Lower lobe of right lung (tissue), 2 donors: ENCODE measurements at regions not wholly inside any gene's neighbourhood (a gene's known extent, or its start where the extent isn't known, plus 50 kb on each side); places are given as distances from the start of the nearest gene placed in this dataset.

Experiments
- ATAC-seq, 2 donors: fragments of 200-7000 bp; cut with Tn5 transposase; one replicate each; pipeline ENCODE4 v1.9.1; 2020 to 2022; ENCODE audit warnings: mild to moderate bottlenecking in 2 of 2, moderate library complexity in 2 of 2
- DNase-seq: peaks from one replicate; pipeline ENCODE4 v3.0.0-alpha.2; 2020
- H3K27ac ChIP-seq: fragments of 200-600 bp; one replicate; pipeline ENCODE4 v1.8.0; 2022
- H3K27me3 ChIP-seq: fragments of 200-600 bp; one replicate; pipeline ENCODE4 v1.8.0; 2022; ENCODE audit warnings: low read depth
- H3K36me3 ChIP-seq: fragments of 200-600 bp; one replicate; pipeline ENCODE4 v1.8.0; 2022; ENCODE audit warnings: mild to moderate bottlenecking
- H3K4me1 ChIP-seq: fragments of 200-600 bp; one replicate; pipeline ENCODE4 v1.8.0; 2022
- H3K4me3 ChIP-seq: fragments of 200-600 bp; one replicate; pipeline ENCODE4 v1.8.0; 2022; ENCODE audit warnings: mild to moderate bottlenecking
- H3K9me3 ChIP-seq: fragments of 200-600 bp; one replicate; pipeline ENCODE4 v1.8.0; 2022
- intact Hi-C: fragments of 100-400 bp; cut with DNase I; formaldehyde crosslinking; loops from one replicate; pipeline ENCODE4 v1.11.0; 2022
- TF ChIP-seq, protein P1 (sequence below): fragments of 200-600 bp; IDR thresholded peaks from one replicate; pipeline ENCODE4 v1.8.0; 2022; ENCODE audit warnings: antibody characterized with exemption, mild to moderate bottlenecking
- donor health status: DM: no; HTN: yes; CAD: no; lungs with severe emphysema.

DNA sequence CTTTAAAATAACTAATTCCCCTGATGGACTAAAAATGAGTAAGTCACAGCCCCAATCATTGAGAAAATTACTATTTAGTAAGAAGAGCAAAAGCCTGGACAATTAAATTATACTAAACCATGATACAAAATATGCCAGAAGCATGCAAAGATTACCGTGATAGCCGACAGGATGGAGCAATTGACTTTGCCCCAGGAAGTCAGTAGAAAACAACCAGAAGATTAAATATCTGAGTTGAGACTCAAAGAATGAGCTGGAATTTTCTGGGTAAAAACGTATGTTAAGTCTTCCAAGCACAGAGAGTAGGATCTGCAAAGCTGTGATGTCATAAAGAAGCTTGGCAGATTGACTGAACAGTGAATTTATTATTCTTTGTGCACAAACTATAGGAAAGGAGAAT, 816.1 kb upstream of the TENM3 start:
- no peaks in the 10 kb centered on the region for H3K36me3 ChIP-seq
- H3K27me3 ChIP-seq, result no peaks in the 10 kb centered on the region
- TF ChIP-seq, protein P1, sequence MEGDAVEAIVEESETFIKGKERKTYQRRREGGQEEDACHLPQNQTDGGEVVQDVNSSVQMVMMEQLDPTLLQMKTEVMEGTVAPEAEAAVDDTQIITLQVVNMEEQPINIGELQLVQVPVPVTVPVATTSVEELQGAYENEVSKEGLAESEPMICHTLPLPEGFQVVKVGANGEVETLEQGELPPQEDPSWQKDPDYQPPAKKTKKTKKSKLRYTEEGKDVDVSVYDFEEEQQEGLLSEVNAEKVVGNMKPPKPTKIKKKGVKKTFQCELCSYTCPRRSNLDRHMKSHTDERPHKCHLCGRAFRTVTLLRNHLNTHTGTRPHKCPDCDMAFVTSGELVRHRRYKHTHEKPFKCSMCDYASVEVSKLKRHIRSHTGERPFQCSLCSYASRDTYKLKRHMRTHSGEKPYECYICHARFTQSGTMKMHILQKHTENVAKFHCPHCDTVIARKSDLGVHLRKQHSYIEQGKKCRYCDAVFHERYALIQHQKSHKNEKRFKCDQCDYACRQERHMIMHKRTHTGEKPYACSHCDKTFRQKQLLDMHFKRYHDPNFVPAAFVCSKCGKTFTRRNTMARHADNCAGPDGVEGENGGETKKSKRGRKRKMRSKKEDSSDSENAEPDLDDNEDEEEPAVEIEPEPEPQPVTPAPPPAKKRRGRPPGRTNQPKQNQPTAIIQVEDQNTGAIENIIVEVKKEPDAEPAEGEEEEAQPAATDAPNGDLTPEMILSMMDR, result no peak
- no peak overlapping the region for H3K27ac ChIP-seq
- H3K4me3 ChIP-seq, result no peak overlapping the region
- ATAC-seq, result no peak
- H3K4me1 ChIP-seq, result no peaks in the 10 kb centered on the region
- no peaks in the 10 kb centered on the region for H3K9me3 ChIP-seq
- intact Hi-C loops, result no loop called here
- DNase-seq, result no peak

DNA sequence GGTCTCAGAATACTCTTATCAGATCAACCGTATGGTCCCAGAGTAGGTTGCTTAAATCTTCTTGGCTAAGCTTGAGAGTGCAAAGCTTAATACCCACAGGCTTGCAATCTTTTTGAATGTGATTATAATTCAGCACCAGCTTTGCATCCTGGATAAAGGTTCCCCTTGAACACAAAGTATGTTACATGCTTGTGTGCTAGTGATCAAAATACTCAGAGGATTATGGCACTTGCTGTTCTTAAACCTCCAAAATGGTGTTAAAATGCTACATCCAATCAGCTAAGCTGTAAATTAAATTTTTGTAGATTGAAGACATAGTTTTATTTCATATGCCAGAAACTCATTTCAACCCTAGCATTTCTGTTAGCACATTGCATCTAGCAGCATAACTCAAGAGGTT, 812.2 kb upstream of the TENM3 start:
- Histone ChIP-seq H3K4me1 (no peaks in the 10 kb centered on the region), H3K4me3 (no peak overlapping the region), H3K27ac (no peak overlapping the region), H3K27me3 (no peaks in the 10 kb centered on the region), H3K9me3 (no peaks in the 10 kb centered on the region), H3K36me3 (no peaks in the 10 kb centered on the region)
- no peak for ATAC-seq
- intact Hi-C loops, result no loop called here
- TF ChIP-seq, protein P1, result no peak
- no peak for DNase-seq

DNA sequence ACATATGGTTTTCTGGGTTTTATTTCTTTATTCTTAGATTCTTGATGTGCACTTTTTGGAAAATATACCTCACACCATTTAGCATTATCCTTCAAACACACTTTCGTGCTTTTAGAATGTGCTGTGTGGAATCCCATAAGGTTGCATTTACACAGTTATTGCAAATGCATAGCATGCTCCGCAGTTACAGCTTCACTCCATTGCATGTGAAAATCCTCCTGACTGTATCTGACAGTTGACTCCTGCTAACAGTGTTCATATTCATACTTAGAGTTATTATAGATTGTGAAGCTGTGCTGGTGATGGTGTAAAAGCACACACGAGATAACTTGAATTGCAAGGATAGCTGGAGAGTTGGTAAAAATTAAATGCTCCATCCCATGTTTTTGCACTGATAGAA, 811.5 kb upstream of the TENM3 start:
- no peaks in the 10 kb centered on the region for H3K27me3 ChIP-seq
- H3K4me1 ChIP-seq, result no peaks in the 10 kb centered on the region
- no peak for DNase-seq
- no peak overlapping the region for H3K27ac ChIP-seq
- intact Hi-C loops, result no loop called here
- no peaks in the 10 kb centered on the region for H3K36me3 ChIP-seq
- H3K9me3 ChIP-seq, result no peaks in the 10 kb centered on the region
- TF ChIP-seq, protein P1, result no peak
- ATAC-seq, result no peak
- H3K4me3 ChIP-seq, result no peak overlapping the region

DNA sequence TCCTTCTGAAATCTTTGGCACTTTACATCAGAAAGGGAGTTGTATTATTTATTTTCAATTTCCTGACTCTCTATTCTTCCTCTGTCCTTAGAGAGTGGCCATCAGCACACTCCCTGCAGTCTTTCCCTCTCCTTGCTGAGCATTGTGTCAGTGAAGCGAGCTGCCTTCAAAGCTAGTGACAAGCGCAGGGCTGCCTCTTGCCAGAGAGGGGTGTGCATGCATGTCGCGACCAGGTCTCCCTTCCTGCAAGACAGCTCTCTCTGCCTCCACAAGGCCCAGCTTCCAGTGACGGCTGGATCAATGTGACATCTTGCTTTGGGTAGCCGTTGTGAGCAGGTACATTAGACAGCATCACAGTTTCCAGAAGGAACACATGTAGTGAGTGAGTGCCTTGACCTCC, 810.9 kb upstream of the TENM3 start:
- Histone ChIP-seq H3K4me3 (no peak overlapping the region), H3K27ac (no peak overlapping the region), H3K36me3 (no peaks in the 10 kb centered on the region), H3K27me3 (no peaks in the 10 kb centered on the region), H3K4me1 (no peaks in the 10 kb centered on the region), H3K9me3 (no peaks in the 10 kb centered on the region)
- ATAC-seq (no peak), DNase-seq (no peak)
- TF ChIP-seq, protein P1, result no peak
- intact Hi-C loops, result no loop called here

DNA sequence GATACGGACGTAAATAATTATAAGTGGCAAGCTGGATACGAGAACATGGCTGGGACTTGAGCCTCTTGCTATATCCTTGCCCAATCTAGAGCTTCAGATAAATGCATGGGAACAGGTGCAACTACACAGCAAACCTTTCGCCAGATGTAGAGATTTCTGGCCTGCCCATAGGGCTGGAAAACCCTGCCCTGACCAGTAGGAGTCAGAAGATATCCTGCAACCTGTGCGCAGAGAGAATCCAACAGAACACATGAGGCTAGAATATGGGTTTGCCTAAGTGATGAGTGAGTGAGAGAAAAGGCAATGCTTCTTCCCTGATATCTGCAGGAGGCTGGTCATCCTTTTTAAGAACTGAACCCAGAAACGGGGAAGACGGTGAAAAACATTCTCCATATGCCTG, 805.3 kb upstream of the TENM3 start:
- Histone ChIP-seq H3K4me3 (no peak overlapping the region), H3K27me3 (no peaks in the 10 kb centered on the region), H3K27ac (no peak overlapping the region), H3K36me3 (no peaks in the 10 kb centered on the region), H3K9me3 (no peaks in the 10 kb centered on the region), H3K4me1 (no peaks in the 10 kb centered on the region)
- DNase-seq (no peak), ATAC-seq (no peak)
- intact Hi-C loops, result no loop called here
- TF ChIP-seq, protein P1, result no peak

DNA sequence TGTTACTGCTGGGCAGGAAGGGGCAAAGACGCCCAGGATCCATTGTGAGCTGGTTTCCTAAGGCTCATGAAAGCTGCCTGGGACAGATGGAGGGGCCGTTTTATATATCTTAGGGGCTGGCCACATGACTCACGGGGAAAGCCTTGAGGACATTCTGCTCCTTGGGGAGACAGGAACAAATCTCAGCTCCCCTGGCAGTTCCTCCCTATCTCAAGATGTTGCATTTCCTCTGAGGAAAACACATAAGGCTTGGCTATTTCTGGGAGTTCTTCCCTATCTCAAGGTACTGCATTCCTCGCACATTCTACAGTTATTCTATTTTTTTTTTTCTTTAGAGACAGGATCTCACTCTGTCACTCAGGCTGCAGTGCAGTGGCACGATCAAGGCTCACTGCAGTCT, 804.6 kb upstream of the TENM3 start:
- Histone ChIP-seq H3K36me3 (no peaks in the 10 kb centered on the region), H3K4me1 (no peaks in the 10 kb centered on the region), H3K27ac (no peak overlapping the region), H3K9me3 (no peaks in the 10 kb centered on the region), H3K27me3 (no peaks in the 10 kb centered on the region), H3K4me3 (no peak overlapping the region)
- ATAC-seq (no peak), DNase-seq (no peak)
- intact Hi-C loops, result no loop called here
- TF ChIP-seq, protein P1, result no peak
